Endothelial cell of umbilical vein (primary cell): ENCODE measurements at regions not wholly inside any gene's neighbourhood (a gene's known extent, or its start where the extent isn't known, plus 50 kb on each side); places are given as distances from the start of the nearest gene placed in this dataset.

Experiments used
- BruUV-seq: library from RNA; stranded (reverse); fragments of 400-500 nt; replicated peaks from 2 replicates; lab custom pipeline; 2021; lab: Mats Ljungman, UMichigan
- CTCF ChIA-PET: fragments of 300-600, 350-600 bp; sonication (Branson Sonifier 250); formaldehyde crosslinking; loops from one replicate; lab custom pipeline; 2021; ENCODE audit warnings: antibody characterized with exemption, inconsistent platforms; lab: Charles Lee
- POLR2A ChIA-PET: fragments of 300-600, 350-600 bp; sonication (Branson Sonifier 250); formaldehyde crosslinking; loops from one replicate; lab custom pipeline; 2021; ENCODE audit warnings: antibody characterized with exemption, inconsistent platforms; lab: Charles Lee
- DNase-seq: peaks from one replicate; pipeline ENCODE4 v3.0.0-alpha.2; 2011; ENCODE audit warnings: low read depth, low spot score
- FAIRE-seq: peaks from 2 replicates; lab custom pipeline; 2011; peaks lifted over from hg19 to GRCh38; lab: Jason Lieb, UNC
- H2AFZ ChIP-seq: 2 replicates; pipeline ENCODE4 v1.6.0; 2012; ENCODE audit warnings: low read depth, low read length, control low read depth, inconsistent platforms
- H3K27ac ChIP-seq: 2 replicates; pipeline ENCODE4 v1.5.1; 2011; ENCODE audit warnings: low read depth, mild to moderate bottlenecking, control low read depth, low read length, moderate library complexity; ENCODE audit not compliant: insufficient read depth
- H3K27me3 ChIP-seq, 2 experiments: 2 replicates each; pipeline versions ENCODE4 v1.6.0 to v1.6.1; 2011; ENCODE audit warnings: low read length in 2 of 2, mixed read lengths in 1 of 2; ENCODE audit not compliant: control insufficient read depth in 2 of 2, insufficient read depth in 2 of 2
- H3K36me3 ChIP-seq, 2 experiments: 2 replicates in 1 of 2; 3 replicates in 1 of 2; pipeline ENCODE4 v1.5.1; 2011; ENCODE audit warnings: low read length in 2 of 2, mild to moderate bottlenecking in 1 of 2, moderate library complexity in 1 of 2; ENCODE audit not compliant: control insufficient read depth in 2 of 2, insufficient read depth in 2 of 2; ENCODE audit errors: extremely low read depth in 1 of 2
- H3K4me1 ChIP-seq: 3 replicates; pipeline ENCODE4 v1.5.1; 2011; ENCODE audit warnings: mild to moderate bottlenecking, low read length; ENCODE audit not compliant: control insufficient read depth, insufficient read depth; ENCODE audit errors: extremely low read depth
- H3K4me2 ChIP-seq: 2 replicates; pipeline ENCODE4 v1.6.1; 2011; ENCODE audit warnings: low read length, control low read depth, mixed read lengths; ENCODE audit not compliant: insufficient read depth
- H3K4me3 ChIP-seq, 3 experiments: fragments of 200-600 bp in 1 of 3; sonication (generic), shearing (Covaris generic) in 1 of 3; replicated peaks in 1 of 3; 2 replicates each; pipeline ENCODE4 v1.5.1; 2011 to 2016; ENCODE audit warnings: control low read depth in 3 of 3, low read length in 3 of 3, mild to moderate bottlenecking in 2 of 3, inconsistent platforms in 1 of 3, low read depth in 1 of 3, moderate library complexity in 1 of 3; ENCODE audit not compliant: insufficient read depth in 1 of 3
- H3K79me2 ChIP-seq: 2 replicates; pipeline ENCODE4 v1.6.0; 2012; ENCODE audit warnings: low read length, inconsistent platforms; ENCODE audit not compliant: control insufficient read depth, insufficient read depth
- H3K9ac ChIP-seq: replicated peaks from 2 replicates; pipeline ENCODE3; 2011; ENCODE audit warnings: low read length, control low read depth; ENCODE audit not compliant: insufficient read depth; ENCODE audit errors: extremely low read depth
- H3K9me1 ChIP-seq: replicated peaks from 3 replicates; pipeline ENCODE4 v1.6.0; 2011; ENCODE audit warnings: mild to moderate bottlenecking, low read length; ENCODE audit not compliant: control insufficient read depth, insufficient read depth; ENCODE audit errors: extremely low read depth
- H3K9me3 ChIP-seq: replicated peaks from 2 replicates; pipeline ENCODE4 v1.5.1; 2012; ENCODE audit warnings: low read length, inconsistent platforms; ENCODE audit not compliant: control insufficient read depth, insufficient read depth
- H4K20me1 ChIP-seq: replicated peaks from 2 replicates; pipeline ENCODE3; 2011; ENCODE audit warnings: mild to moderate bottlenecking, low read length; ENCODE audit not compliant: control insufficient read depth, insufficient read depth; ENCODE audit errors: extremely low read depth
- CTCF ChIP-seq, 2 donors: IDR thresholded peaks; 1 replicate in 1 of 2; 2 replicates in 1 of 2; pipeline ENCODE4 v1.5.1; 2011; ENCODE audit warnings: low read length in 2 of 2, mild to moderate bottlenecking in 2 of 2, moderate library complexity in 2 of 2, control low read depth in 1 of 2, inconsistent platforms in 1 of 2, low read depth in 1 of 2; ENCODE audit not compliant: insufficient read depth in 1 of 2; ENCODE audit errors: extremely low read depth in 1 of 2
- FOS ChIP-seq: IDR thresholded peaks from 2 replicates; pipeline ENCODE4 v1.6.1; 2011; ENCODE audit warnings: mild to moderate bottlenecking, low read length, moderate library complexity, borderline replicate concordance; ENCODE audit not compliant: insufficient read depth
- GATA2 ChIP-seq: IDR thresholded peaks from 2 replicates; pipeline ENCODE4 v1.7.0; 2011; ENCODE audit warnings: low read depth, mild to moderate bottlenecking, moderate library complexity, mixed read lengths, low read length; ENCODE audit not compliant: insufficient read length, insufficient read depth
- JUN ChIP-seq: IDR thresholded peaks from 2 replicates; pipeline ENCODE4 v1.6.1; 2011; ENCODE audit warnings: borderline replicate concordance, low read depth; ENCODE audit not compliant: insufficient read length, insufficient read depth
- MAX ChIP-seq: IDR thresholded peaks from 2 replicates; pipeline ENCODE4 v1.6.1; 2011; ENCODE audit not compliant: insufficient read depth, insufficient read length
- POLR2A ChIP-seq: IDR thresholded peaks from 2 replicates; pipeline ENCODE4 v1.6.1; 2012; ENCODE audit warnings: low read depth, mild to moderate bottlenecking, control low read depth, low read length
- POLR2AphosphoS5 ChIP-seq: IDR thresholded peaks from 2 replicates; pipeline ENCODE4 v1.6.1; 2012; ENCODE audit warnings: low read depth, mild to moderate bottlenecking, control low read depth, low read length, moderate library complexity; ENCODE audit not compliant: insufficient read depth
- dilution Hi-C: fragments of 300-500 bp; cut with MboI; formaldehyde crosslinking; loops from one replicate; pipeline ENCODE4 v1.15.0; 2019; ENCODE audit warnings: low sequenced_read_pairs; ENCODE audit not compliant: extremely low pct_ligation_motif_present
- intact Hi-C: fragments of 100-400 bp; cut with micrococcal nuclease; formaldehyde crosslinking; loops from one replicate; pipeline ENCODE4 v1.10.0; 2022

- H3K36me3 ChIP-seq, result no peaks in the 10 kb centered on the region
- no peak overlapping the region for H2AFZ ChIP-seq
- TF ChIP-seq FOS, result no peak
- TF ChIP-seq POLR2A, result no peak
- TF ChIP-seq POLR2AphosphoS5, result no peak
- TF ChIP-seq MAX, result no peak
- ChIA-PET POLR2A (no interaction called here), CTCF (no interaction called here)
- FAIRE-seq (no peak), DNase-seq (no peak)
- no peak overlapping the region for H3K4me3 ChIP-seq
- H3K4me2 ChIP-seq, result no peak overlapping the region
- intact Hi-C loops, result no loop called here
- H3K79me2 ChIP-seq, result no peaks in the 10 kb centered on the region
- H3K27me3 ChIP-seq, result no peaks in the 10 kb centered on the region
- BruUV-seq, result no TSS peak
- H4K20me1 ChIP-seq, result no peaks in the 10 kb centered on the region
- no peaks in the 10 kb centered on the region for H3K4me1 ChIP-seq
- no peak overlapping the region for H3K9ac ChIP-seq
- dilution Hi-C loops, result no loop called here
- no peak overlapping the region for H3K27ac ChIP-seq
- no peaks in the 10 kb centered on the region for H3K9me1 ChIP-seq
- no peaks in the 10 kb centered on the region for H3K9me3 ChIP-seq
These were observed 63.7 kb upstream of the AOAH start for GRCh38 chr7:36787933-36788378.

DNA sequence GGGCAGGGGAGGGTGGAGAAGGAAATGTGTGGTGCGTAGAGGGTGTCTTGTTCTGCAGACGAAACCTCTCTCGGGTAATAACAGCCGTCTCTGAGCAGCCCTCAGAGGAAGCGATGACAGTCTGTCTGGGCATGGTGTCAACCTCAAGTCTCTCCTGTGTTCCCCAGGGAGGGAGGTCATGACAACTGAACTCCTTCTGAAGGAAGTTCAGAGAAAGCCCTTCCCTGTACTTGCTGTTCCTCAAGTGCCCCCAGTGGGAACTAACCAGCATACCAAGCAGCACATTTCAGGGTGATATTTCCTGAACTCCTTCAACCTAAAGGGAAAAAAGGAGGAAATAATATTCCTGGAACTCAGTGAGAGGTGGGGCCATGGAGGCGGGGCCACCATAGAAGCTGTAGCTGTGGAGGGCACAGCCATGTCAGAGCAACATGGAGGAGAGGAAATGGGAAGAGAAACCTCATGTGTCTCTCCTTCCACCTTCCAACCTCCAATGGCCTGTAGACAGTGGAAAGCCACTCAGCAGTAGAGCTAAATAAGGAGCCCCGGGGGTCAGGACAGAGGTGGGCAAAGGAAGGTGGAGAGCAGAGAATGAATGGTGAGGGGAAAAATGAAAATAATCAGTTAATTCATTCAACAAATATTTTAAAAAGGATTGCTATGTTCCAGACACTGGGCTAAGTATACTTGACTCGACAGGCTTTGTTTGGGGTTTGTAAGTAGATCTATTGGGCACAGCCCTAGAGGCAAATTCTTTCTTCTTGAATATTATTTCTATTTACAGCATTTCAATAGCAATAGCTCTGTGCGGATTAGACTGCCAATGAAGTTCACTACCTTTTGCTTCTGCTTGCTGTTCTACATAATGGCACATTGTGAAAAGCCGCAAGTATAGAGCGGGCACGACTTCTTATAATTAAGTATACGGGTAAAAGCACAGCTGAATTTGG is 61.0 kb upstream of the AOAH start:
- H3K4me2 ChIP-seq, result no peak overlapping the region
- no peak for FAIRE-seq
- H3K4me1 ChIP-seq, result no peaks in the 10 kb centered on the region
- H3K9ac ChIP-seq, result no peak overlapping the region
- ChIA-PET CTCF (interaction anchor here (1.4 kb wide), 1 partner anchor 182 kb away, joined by 3 read pairs; no protein-coding TSS in a partner anchor), POLR2A (no interaction called here)
- dilution Hi-C loops, result no loop called here
- intact Hi-C loops, result no loop called here
- no peaks in the 10 kb centered on the region for H3K9me1 ChIP-seq
- no peak overlapping the region for H3K4me3 ChIP-seq
- no peaks in the 10 kb centered on the region for H4K20me1 ChIP-seq
- TF ChIP-seq JUN (no peak), POLR2A (no peak), POLR2AphosphoS5 (no peak), GATA2 (no peak), CTCF (IDR thresholded peaks at IDR 0.05; ENCODE audit: extremely low read depth in 1 of 2, insufficient read depth in 1 of 2, low read depth in 1 of 2, low read length in 2 of 2) (no peak)
- no TSS peak for BruUV-seq
- H3K36me3 ChIP-seq, result no peaks in the 10 kb centered on the region
- no peak for DNase-seq
- H3K9me3 ChIP-seq, result no peaks in the 10 kb centered on the region
- H3K27ac ChIP-seq, result no peak overlapping the region
- no peak overlapping the region for H2AFZ ChIP-seq
- H3K27me3 ChIP-seq, result no peaks in the 10 kb centered on the region
- no peaks in the 10 kb centered on the region for H3K79me2 ChIP-seq
